ENCODE measurements at regions not wholly inside any gene's neighbourhood (a gene's known extent, or its start where the extent isn't known, plus 50 kb on each side); places are given as distances from the start of the nearest gene placed in this dataset.

DNA sequence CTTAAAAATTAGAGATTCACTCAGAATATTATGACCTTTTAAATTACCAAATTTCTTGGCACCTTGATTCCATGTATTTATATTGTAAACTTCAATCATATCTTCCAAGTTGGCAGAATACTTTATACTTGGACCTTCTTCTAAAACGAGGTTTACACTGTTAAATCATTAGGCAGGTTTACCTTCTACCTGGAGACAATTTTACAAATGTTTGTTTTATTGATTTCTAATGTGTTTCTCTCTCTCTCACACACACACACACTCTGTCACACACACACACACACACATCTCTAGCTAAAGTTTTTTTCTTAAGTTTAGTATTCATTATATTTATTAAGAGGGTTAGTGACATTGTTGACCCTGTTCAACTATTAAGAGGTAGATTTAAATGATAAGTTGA lies 1155.6 kb downstream of the NSUN3 start:
- H3K79me2 ChIP-seq = no peaks in the 10 kb centered on the region
- no peaks in the 10 kb centered on the region for H3K9me3 ChIP-seq (ENCODE audit: low read depth)
- no peaks in the 10 kb centered on the region for H3K4me1 ChIP-seq (ENCODE audit: insufficient read depth)
- WGBS (ENCODE audit: low lambda C conversion rate, missing lambda C conversion rate) = 52% methylated on average over 1 of the region's 1 CpG
- H3K4me3 ChIP-seq = no peak overlapping the region
- no peak overlapping the region for H3K4me2 ChIP-seq
- H3K36me3 ChIP-seq (replicated peaks; ENCODE audit: insufficient read depth, low read depth) = no peaks in the 10 kb centered on the region
- H3K9me2 ChIP-seq (replicated peaks; ENCODE audit: insufficient read depth) = no peaks in the 10 kb centered on the region
- TF ChIP-seq EZH2 (IDR thresholded peaks at IDR 0.05; ENCODE audit: borderline replicate concordance) = no peak
- H3K27me3 ChIP-seq = no peaks in the 10 kb centered on the region
- no peak overlapping the region for H3K27ac ChIP-seq
- DNase-seq (ENCODE audit: low spot score) = no peak
- H4K20me1 ChIP-seq (ENCODE audit: insufficient read depth, poor library complexity, severe bottlenecking) = no peaks in the 10 kb centered on the region
- H2AFZ ChIP-seq = no peak overlapping the region

DNA sequence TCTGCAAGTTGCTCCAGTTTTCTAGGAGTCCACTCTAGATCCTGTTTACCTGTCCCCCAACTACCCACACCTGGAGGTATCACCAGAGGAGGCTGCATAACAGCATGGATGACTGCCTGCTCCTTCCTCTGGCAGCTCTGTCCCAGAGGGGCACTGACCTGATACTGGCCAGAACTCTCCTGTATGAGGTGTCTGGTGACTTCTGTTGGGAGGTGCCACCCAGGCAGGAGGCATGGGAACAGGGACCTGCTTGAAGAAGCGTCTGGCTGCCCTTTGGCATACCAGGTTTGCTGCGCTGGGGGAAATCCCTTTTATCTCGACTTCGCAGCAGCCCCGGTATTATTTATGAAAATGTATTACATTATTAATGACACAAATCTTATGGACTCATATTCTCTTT lies 1163.6 kb downstream of the NSUN3 start:
- no peak overlapping the region for H3K4me3 ChIP-seq
- H3K9me2 ChIP-seq (replicated peaks; ENCODE audit: insufficient read depth) = no peaks in the 10 kb centered on the region
- no peaks in the 10 kb centered on the region for H3K4me1 ChIP-seq (ENCODE audit: insufficient read depth)
- H3K36me3 ChIP-seq (replicated peaks; ENCODE audit: insufficient read depth, low read depth) = no peaks in the 10 kb centered on the region
- TF ChIP-seq EZH2phosphoT487 (IDR thresholded peaks at IDR 0.05; ENCODE audit: low read depth, severe bottlenecking, unreplicated experiment) (no peak), EZH2 (IDR thresholded peaks at IDR 0.05; ENCODE audit: borderline replicate concordance) (no peak)
- TF ChIP-seq, protein P1, sequence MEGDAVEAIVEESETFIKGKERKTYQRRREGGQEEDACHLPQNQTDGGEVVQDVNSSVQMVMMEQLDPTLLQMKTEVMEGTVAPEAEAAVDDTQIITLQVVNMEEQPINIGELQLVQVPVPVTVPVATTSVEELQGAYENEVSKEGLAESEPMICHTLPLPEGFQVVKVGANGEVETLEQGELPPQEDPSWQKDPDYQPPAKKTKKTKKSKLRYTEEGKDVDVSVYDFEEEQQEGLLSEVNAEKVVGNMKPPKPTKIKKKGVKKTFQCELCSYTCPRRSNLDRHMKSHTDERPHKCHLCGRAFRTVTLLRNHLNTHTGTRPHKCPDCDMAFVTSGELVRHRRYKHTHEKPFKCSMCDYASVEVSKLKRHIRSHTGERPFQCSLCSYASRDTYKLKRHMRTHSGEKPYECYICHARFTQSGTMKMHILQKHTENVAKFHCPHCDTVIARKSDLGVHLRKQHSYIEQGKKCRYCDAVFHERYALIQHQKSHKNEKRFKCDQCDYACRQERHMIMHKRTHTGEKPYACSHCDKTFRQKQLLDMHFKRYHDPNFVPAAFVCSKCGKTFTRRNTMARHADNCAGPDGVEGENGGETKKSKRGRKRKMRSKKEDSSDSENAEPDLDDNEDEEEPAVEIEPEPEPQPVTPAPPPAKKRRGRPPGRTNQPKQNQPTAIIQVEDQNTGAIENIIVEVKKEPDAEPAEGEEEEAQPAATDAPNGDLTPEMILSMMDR (IDR thresholded peaks at IDR 0.05; ENCODE audit: poor library complexity) = no peak
- 95% methylated on average over 5 of the region's 5 CpGs for WGBS (ENCODE audit: low lambda C conversion rate, missing lambda C conversion rate)
- no peaks in the 10 kb centered on the region for H4K20me1 ChIP-seq (ENCODE audit: insufficient read depth, poor library complexity, severe bottlenecking)
- H3K4me2 ChIP-seq = no peak overlapping the region
- no peak for DNase-seq (ENCODE audit: low spot score)
- H3K27ac ChIP-seq = no peak overlapping the region
- H3K79me2 ChIP-seq = no peaks in the 10 kb centered on the region
- H3K9me3 ChIP-seq (ENCODE audit: low read depth) = no peaks in the 10 kb centered on the region
- no peaks in the 10 kb centered on the region for H3K27me3 ChIP-seq
- no peak overlapping the region for H2AFZ ChIP-seq

DNA sequence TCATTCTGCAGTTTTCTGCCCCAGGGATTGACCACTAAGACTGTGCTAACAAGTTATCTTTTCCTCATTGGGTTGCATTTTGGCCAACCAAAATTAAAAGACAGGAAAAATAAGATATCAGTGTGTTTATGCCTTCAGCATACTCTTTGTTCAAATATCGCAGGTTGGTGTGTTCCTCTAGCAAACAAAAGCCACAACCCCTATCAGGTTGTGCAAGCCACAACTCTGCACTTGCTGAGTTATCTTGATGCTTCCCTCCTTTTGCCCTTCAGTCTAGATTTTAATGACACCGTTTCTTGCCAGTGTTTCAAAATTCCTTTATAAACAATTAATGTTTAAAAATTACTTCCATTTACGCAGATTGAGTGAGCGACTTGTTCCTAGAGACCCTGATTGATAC lies 1164.2 kb downstream of the NSUN3 start:
- Histone ChIP-seq H3K4me2 (no peak overlapping the region), H3K27ac (no peak overlapping the region), H3K79me2 (no peaks in the 10 kb centered on the region), H3K27me3 (no peaks in the 10 kb centered on the region), H3K9me3 (ENCODE audit: low read depth) (no peaks in the 10 kb centered on the region), H3K4me1 (ENCODE audit: insufficient read depth) (no peaks in the 10 kb centered on the region), H4K20me1 (ENCODE audit: insufficient read depth, poor library complexity, severe bottlenecking) (no peaks in the 10 kb centered on the region), H3K36me3 (replicated peaks; ENCODE audit: insufficient read depth, low read depth) (no peaks in the 10 kb centered on the region), H2AFZ (no peak overlapping the region), H3K4me3 (no peak overlapping the region), H3K9me2 (replicated peaks; ENCODE audit: insufficient read depth) (no peaks in the 10 kb centered on the region)
- 74% methylated on average over 4 of the region's 4 CpGs for WGBS (ENCODE audit: low lambda C conversion rate, missing lambda C conversion rate)
- no peak for TF ChIP-seq EZH2phosphoT487 (IDR thresholded peaks at IDR 0.05; ENCODE audit: low read depth, severe bottlenecking, unreplicated experiment)
- TF ChIP-seq EZH2 (IDR thresholded peaks at IDR 0.05; ENCODE audit: borderline replicate concordance) = no peak
- TF ChIP-seq, protein P1 (IDR thresholded peaks at IDR 0.05; ENCODE audit: poor library complexity) = no peak
- DNase-seq (ENCODE audit: low spot score) = no peak

DNA sequence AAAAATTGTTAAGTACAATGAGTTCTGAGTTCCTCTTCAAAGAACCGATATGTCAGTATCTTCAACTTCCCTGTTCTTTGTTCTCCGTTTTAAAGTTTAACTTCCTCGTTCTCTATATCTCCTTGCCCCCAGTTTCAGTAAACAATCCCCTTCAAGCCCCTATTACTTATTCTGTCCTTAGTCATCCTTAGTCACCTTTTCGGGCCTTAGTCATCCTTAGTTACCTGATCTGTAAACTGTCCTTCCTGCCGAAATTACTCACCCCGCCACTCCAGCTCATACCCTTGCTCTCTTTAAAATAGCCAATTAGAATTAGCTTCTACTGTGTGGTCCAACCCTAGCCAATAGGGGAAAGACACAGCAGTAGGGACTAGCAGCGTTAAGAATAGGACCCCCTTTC lies 1165.6 kb downstream of the NSUN3 start:
- H3K4me2 ChIP-seq = no peak overlapping the region
- no peaks in the 10 kb centered on the region for H3K27me3 ChIP-seq
- 92% methylated on average over 7 of the region's 7 CpGs for WGBS (ENCODE audit: low lambda C conversion rate, missing lambda C conversion rate)
- no peaks in the 10 kb centered on the region for H3K4me1 ChIP-seq (ENCODE audit: insufficient read depth)
- TF ChIP-seq, protein P1 (IDR thresholded peaks at IDR 0.05; ENCODE audit: poor library complexity) = no peak
- TF ChIP-seq EZH2phosphoT487 (IDR thresholded peaks at IDR 0.05; ENCODE audit: low read depth, severe bottlenecking, unreplicated experiment) = no peak
- TF ChIP-seq EZH2 (IDR thresholded peaks at IDR 0.05; ENCODE audit: borderline replicate concordance) = no peak
- no peak overlapping the region for H3K27ac ChIP-seq
- no peak for DNase-seq (ENCODE audit: low spot score)
- H2AFZ ChIP-seq = no peak overlapping the region
- H3K79me2 ChIP-seq = no peaks in the 10 kb centered on the region
- no peaks in the 10 kb centered on the region for H4K20me1 ChIP-seq (ENCODE audit: insufficient read depth, poor library complexity, severe bottlenecking)
- H3K9me2 ChIP-seq (replicated peaks; ENCODE audit: insufficient read depth) = no peaks in the 10 kb centered on the region
- H3K4me3 ChIP-seq = no peak overlapping the region
- no peaks in the 10 kb centered on the region for H3K9me3 ChIP-seq (ENCODE audit: low read depth)
- H3K36me3 ChIP-seq (replicated peaks; ENCODE audit: insufficient read depth, low read depth) = no peaks in the 10 kb centered on the region
